HUES6 (cell line): ENCODE measurements at regions not wholly inside any gene's neighbourhood (a gene's known extent, or its start where the extent isn't known, plus 50 kb on each side); places are given as distances from the start of the nearest gene placed in this dataset.
"Not testable (repeated sequence)": the region's sequence is repeated elsewhere in the genome, so short reads cannot be mapped to it uniquely, and the experiment has no call there.

Source experiments
- H3K27ac ChIP-seq: 2 replicates; pipeline ENCODE4 v1.7.0; 2013; ENCODE audit warnings: low read depth, mild to moderate bottlenecking, low read length, inconsistent platforms
- H3K27me3 ChIP-seq: 2 replicates; pipeline ENCODE4 v1.6.1; 2013; ENCODE audit warnings: low read length; ENCODE audit not compliant: control insufficient read depth, insufficient read depth
- H3K36me3 ChIP-seq: 2 replicates; pipeline ENCODE4 v1.6.1; 2013; ENCODE audit warnings: low read length; ENCODE audit not compliant: control insufficient read depth, insufficient read depth
- H3K4me1 ChIP-seq: 2 replicates; pipeline ENCODE4 v1.6.1; 2013; ENCODE audit warnings: low read length; ENCODE audit not compliant: control insufficient read depth, insufficient read depth
- H3K4me3 ChIP-seq: 2 replicates; pipeline ENCODE4 v1.5.1; 2013; ENCODE audit warnings: low read depth, low read length
- H3K9ac ChIP-seq: one replicate; pipeline ENCODE4 v1.6.1; 2013; ENCODE audit warnings: mild to moderate bottlenecking, low read length
- H3K9me3 ChIP-seq: 2 replicates; pipeline ENCODE4 v1.6.1; 2013; ENCODE audit warnings: low read depth, low read length; ENCODE audit not compliant: control insufficient read depth, insufficient read depth

GRCh38 chr3:181486141-181486885 lies 225.4 kb upstream of the SOX2 start:
- Histone ChIP-seq H3K4me3 (no peak overlapping the region), H3K27me3 (no peaks in the 10 kb centered on the region), H3K9ac (no peak overlapping the region), H3K36me3 (no peaks in the 10 kb centered on the region), H3K4me1 (no peaks in the 10 kb centered on the region), H3K27ac (no peak overlapping the region), H3K9me3 (no peaks in the 10 kb centered on the region)

DNA sequence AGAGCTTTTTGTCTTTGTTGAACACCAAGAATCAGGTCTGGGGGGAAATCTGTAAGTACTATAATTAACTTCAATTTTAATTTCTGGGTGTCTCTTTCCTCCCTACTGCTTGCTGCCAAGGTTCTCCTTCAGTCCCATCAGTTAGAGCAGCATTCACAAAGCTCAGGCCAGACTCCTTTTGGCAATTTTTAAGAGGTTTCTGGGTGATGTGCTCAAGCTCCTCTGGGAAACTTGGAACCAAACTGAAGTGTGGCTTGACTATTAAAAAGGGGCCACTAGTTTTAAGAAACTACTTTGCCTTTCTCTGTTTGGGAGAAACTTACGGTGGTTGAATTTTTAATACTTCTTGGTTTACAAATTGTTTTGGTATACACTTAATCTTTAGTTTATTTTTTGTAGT lies 227.7 kb upstream of the SOX2 start:
- no peaks in the 10 kb centered on the region for H3K36me3 ChIP-seq
- no peak overlapping the region for H3K27ac ChIP-seq
- no peak overlapping the region for H3K9ac ChIP-seq
- H3K9me3 ChIP-seq = no peaks in the 10 kb centered on the region
- H3K4me1 ChIP-seq = no peaks in the 10 kb centered on the region
- no peak overlapping the region for H3K4me3 ChIP-seq
- no peaks in the 10 kb centered on the region for H3K27me3 ChIP-seq

GRCh38 chr3:181475146-181475545 lies 236.6 kb upstream of the SOX2 start:
- peaks cover 28% of the 10 kb centered on the region for H3K9me3 ChIP-seq
- not testable (repeated sequence) for H3K9ac ChIP-seq, H3K27me3 ChIP-seq, H3K36me3 ChIP-seq, H3K4me3 ChIP-seq, H3K27ac ChIP-seq, H3K4me1 ChIP-seq

DNA sequence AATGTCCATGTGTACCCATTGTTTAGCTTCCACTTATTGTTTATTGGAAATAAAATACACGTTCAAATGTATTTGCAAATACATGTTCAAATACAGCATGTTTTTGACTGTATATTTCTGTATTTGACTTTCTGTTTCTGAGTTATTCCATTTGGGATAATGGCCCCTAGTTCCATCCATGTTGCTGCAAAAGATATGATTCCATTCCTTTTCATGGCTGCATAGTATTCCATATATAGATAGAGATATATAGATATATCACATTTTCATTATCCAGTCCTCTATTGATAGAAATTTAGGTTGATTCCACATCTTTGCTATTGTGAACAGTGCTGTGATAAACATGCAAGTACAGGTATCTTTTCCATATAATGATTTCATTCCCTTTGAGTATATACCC lies 241.4 kb upstream of the SOX2 start:
- no peak overlapping the region for H3K27ac ChIP-seq
- H3K4me3 ChIP-seq = no peak overlapping the region
- H3K9me3 ChIP-seq = peaks cover 14% of the 10 kb centered on the region
- H3K36me3 ChIP-seq = no peaks in the 10 kb centered on the region
- no peak overlapping the region for H3K9ac ChIP-seq
- H3K27me3 ChIP-seq = no peaks in the 10 kb centered on the region
- no peaks in the 10 kb centered on the region for H3K4me1 ChIP-seq

DNA sequence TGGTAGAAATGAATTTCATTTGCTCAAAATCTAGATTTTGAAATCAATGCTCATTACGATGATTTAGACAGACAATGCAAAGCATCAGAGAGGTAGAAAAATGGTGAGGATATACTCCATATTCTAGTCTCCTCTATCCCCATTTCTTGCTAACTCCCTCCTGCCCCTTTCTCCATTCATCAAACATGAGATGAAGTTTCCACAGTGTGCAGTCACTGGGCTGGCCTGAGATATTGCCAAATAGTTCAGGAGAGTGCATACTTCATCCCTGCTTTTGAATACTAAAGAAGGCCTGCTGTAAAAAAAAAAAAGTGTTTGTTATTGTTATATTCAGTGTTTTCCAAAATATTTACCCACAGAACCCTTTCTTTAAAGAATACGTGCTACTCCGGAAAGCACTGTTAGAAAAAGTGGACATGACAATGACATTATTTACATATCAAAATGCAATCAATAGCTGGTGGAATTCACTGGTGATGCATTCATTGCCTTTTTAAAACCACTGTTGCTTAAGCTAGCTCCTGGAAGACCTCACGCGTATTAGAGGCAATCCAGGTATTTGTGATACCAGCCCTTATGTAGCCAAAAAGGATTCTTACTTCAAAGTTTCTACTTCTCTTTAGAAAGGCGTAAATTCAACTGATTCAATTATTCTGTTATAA lies 247.6 kb upstream of the SOX2 start:
- no peak overlapping the region for H3K27ac ChIP-seq
- H3K36me3 ChIP-seq = no peaks in the 10 kb centered on the region
- peaks cover 10% of the 10 kb centered on the region; the same call in 1 of the 2 replicates for H3K4me1 ChIP-seq
- H3K9ac ChIP-seq = no peak overlapping the region
- no peaks in the 10 kb centered on the region for H3K9me3 ChIP-seq
- H3K27me3 ChIP-seq = no peaks in the 10 kb centered on the region
- no peak overlapping the region for H3K4me3 ChIP-seq

DNA sequence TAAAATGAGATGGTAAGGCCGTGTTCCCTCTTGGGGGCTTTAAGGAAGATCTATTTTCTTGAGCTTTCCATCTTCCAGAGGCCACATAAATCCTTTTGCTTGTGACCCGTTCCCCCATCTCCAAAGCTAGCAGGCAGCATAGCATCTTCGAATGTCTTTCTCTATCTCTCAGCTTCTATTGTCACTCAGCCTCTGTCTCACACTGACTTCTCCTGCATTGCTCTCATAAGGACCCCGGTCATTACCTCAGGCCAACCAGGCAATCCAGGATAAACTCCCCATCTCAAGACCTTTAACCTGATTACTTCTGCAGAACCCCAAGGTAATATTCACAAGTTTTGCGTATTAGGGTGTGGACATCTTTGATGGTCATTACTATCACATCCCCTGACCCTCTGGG lies 250.3 kb upstream of the SOX2 start:
- no peaks in the 10 kb centered on the region for H3K9me3 ChIP-seq
- no peak overlapping the region for H3K4me3 ChIP-seq
- no peak overlapping the region for H3K9ac ChIP-seq
- no peaks in the 10 kb centered on the region for H3K27me3 ChIP-seq
- H3K36me3 ChIP-seq = no peaks in the 10 kb centered on the region
- H3K4me1 ChIP-seq = peaks cover 10% of the 10 kb centered on the region; the same call in 1 of the 2 replicates
- no peak overlapping the region for H3K27ac ChIP-seq

GRCh38 chr3:181459516-181459915 lies 252.2 kb upstream of the SOX2 start:
- Histone ChIP-seq H3K9ac (no peak overlapping the region), H3K27me3 (no peaks in the 10 kb centered on the region), H3K4me3 (no peak overlapping the region), H3K36me3 (no peaks in the 10 kb centered on the region), H3K27ac (no peak overlapping the region), H3K4me1 (peaks cover 11% of the 10 kb centered on the region), H3K9me3 (no peaks in the 10 kb centered on the region)

- H3K27ac ChIP-seq = no peak overlapping the region
- H3K9me3 ChIP-seq = no peaks in the 10 kb centered on the region
- H3K9ac ChIP-seq = no peak overlapping the region
- H3K36me3 ChIP-seq = no peaks in the 10 kb centered on the region
- H3K27me3 ChIP-seq = no peaks in the 10 kb centered on the region
- no peak overlapping the region for H3K4me3 ChIP-seq
- H3K4me1 ChIP-seq = peaks cover 6% of the 10 kb centered on the region
Observed at GRCh38 chr3:181458857-181459256, 252.9 kb upstream of the SOX2 start.

DNA sequence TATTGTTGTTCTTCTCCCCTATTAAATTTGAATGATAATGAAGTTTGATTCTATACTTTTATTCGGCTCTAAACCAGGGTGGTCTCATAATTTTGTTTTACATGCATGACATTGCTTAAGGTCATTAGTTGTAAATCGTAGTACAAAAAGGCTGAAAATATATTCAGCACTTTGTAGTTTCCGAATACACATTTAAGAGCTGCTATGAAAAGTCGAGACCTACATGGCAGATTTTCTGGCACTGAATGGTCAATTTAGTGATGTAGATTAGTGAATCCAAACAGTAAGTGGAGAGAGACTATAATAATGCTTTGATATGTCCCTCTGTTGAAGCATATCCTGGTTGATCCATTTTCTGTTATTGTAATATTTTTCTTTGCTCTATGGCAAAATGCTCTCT lies 254.0 kb upstream of the SOX2 start:
- Histone ChIP-seq H3K4me3 (no peak overlapping the region), H3K9me3 (no peaks in the 10 kb centered on the region), H3K27me3 (no peaks in the 10 kb centered on the region), H3K27ac (no peak overlapping the region), H3K4me1 (peaks cover 4% of the 10 kb centered on the region), H3K9ac (no peak overlapping the region), H3K36me3 (no peaks in the 10 kb centered on the region)

DNA sequence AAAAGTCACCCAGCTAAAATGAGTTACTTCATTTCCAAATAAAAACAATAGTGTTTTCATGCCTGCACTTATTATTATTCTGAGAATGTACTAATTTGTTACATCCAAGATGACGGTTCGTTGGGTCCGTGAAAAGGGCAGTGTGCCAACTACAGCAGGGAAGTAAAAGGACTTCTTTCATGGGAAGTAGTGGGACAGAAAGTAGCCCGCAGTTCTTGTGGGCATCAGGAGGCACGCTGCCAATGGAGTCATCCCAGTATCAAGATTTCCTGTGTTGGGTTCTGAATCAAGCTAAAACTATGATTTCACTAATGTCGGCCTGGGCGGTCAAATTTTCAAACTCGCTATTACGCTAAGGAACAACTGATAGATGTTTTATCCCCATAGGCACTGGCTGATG lies 254.5 kb upstream of the SOX2 start:
- no peaks in the 10 kb centered on the region for H3K9me3 ChIP-seq
- H3K27ac ChIP-seq = no peak overlapping the region

DNA sequence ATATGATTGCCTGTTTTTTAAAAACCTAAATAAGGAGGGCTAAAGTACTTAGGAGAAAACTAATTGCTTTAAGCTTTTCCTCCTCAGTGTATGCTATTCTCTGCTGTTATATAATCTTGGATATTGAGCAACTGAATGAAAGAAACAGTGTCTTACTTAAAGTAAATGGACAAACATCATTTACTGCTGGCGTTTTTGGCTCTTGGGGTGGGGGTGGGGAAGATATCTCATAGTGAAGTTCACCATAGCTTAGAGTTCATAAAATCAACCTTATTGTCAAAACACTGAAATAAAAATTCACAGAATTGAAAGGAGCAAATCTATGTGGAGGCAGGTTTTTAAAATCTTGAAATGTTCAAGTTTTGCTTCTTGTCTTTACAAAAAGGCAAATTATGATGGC lies 256.4 kb upstream of the SOX2 start:
- Histone ChIP-seq H3K4me3 (no peak overlapping the region), H3K27me3 (no peaks in the 10 kb centered on the region), H3K9ac (no peak overlapping the region), H3K4me1 (peaks cover 4% of the 10 kb centered on the region), H3K36me3 (no peaks in the 10 kb centered on the region), H3K9me3 (peaks cover 3% of the 10 kb centered on the region; the same call in 1 of the 2 replicates), H3K27ac (no peak overlapping the region)

More for the DNA sequence above, 254.5 kb upstream of the SOX2 start:
- Histone ChIP-seq H3K4me3 (no peak overlapping the region), H3K4me1 (peaks cover 4% of the 10 kb centered on the region), H3K9ac (no peak overlapping the region), H3K36me3 (no peaks in the 10 kb centered on the region), H3K27me3 (no peaks in the 10 kb centered on the region)
